HG03442 (cell line): ENCODE measurements at regions not wholly inside any gene's neighbourhood (a gene's known extent, or its start where the extent isn't known, plus 50 kb on each side); places are given as distances from the start of the nearest gene placed in this dataset.
"Not testable (repeated sequence)": the region's sequence is repeated elsewhere in the genome, so short reads cannot be mapped to it uniquely, and the experiment has no call there.

Experiments
- ATAC-seq: cut with Tn5 transposase; IDR thresholded peaks from one replicate; pipeline ENCODE4 v1.9.1; 2021; ENCODE audit warnings: mild to moderate bottlenecking, moderate library complexity; ENCODE audit not compliant: unreplicated experiment

DNA sequence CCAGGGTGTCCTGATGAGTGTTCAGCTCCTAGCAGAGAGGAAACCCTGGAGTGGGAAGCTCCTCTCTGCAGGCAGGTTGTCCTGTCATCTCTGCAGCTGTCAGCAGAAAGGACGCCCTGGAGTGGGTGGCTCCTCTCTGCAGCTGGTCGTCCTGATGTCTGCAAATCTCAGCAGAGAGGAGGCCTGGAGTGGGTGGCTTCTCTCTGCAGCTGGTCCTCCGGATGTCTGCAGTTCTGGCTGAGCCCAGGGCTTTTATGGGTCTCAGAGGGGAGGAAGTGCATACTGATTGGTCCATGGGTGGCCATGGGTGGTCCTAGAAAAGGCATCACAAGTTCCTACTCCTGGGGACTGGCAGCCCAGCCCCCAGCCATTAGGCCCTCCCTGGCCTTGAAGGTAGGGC, 102.6 kb upstream of the BNIP2 start:
- no peak for ATAC-seq

DNA sequence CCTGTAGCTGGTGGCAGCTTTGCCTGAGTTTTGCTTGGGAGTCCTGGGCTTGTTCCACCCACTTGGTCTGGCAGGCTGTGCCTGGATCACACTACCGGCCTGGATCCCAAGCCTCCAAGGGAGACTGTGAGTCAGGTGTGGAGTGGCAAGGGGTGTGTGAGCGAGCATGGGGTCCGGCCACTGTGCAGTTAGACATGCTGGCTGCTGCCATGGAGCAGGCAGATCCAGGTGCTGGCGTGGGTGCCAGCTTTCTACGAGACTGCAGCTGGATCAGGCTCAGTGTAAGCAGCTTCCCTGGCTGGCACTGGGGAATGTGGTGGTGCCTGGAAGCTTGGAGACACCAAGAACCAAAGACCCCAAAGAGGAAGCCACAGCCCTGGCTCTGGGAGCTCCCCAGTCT, 102.0 kb upstream of the BNIP2 start:
- no peak for ATAC-seq

DNA sequence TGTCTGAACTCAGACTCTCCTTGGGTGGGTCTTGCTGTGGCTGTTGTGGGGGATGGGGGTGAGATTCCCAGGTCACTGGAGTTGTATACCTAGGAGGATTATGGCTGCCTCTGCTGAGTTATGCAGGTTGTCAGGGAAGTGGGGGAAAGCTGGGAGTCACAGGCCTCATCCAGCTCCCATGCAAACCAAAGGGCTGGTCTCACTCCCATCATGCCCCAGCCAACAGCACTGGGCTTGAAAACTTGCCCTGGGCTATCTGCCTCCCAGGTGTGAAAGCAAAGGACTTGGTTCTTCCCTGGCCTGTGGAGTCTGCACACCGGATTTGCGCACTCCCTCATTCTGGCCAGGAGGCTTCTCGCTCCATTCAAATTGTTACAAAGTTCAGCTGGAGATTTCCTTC, 97.3 kb upstream of the BNIP2 start:
- not testable (repeated sequence) for ATAC-seq

DNA sequence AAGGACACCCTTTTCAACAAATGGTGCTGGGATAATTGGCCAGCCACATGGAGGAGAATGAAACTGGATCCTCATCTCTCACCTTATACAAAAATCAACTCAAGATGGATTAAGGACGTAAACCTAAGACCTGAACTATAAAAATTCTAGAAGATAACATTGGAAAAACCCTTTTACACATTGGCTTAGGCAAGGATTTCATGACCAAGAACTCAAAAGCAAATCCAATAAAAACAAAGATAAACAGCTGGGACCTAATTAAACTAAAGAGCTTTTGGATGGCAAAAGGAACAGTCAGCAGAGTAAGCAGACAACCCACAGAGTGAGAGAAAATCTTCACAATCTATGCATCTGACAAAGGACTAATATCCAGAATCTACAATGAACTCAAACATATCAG, 96.9 kb upstream of the BNIP2 start:
- ATAC-seq = not testable (repeated sequence)

DNA sequence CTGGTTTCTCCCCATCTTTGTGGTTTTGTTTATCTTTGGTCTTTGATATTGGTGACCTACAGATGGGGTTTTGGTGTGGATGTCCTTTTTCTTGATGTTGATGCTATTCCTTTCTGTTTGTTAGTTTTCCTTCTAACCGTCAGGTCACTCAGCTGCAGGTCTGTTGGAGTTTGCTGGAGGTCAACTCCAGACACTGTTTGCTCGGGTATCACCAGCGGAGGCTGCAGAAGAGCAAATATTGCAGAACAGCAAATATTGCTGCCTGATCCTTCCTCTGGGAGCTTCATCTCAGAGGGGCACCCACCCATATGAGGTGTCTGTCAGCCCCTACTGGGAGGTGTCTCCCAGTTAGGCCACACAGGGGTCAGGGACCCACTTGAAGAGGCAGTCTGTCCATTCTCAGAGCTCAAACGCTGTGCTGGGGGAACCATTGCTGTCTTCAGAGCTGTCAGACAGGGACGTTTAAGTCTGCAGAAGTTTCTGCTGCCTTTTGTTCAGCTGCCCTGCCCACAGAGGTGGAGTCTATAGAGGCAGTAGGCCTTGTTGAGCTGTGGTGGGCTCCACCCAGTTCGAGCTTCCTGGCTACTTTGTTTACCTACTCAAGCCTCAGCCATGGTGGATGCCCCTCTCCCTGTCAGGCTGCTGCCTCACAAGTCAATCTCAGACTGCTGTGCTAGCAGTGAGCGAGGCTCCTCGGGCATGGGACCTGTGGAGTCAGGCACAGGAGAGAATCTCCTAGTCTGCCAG, 94.8 kb upstream of the BNIP2 start:
- not testable (repeated sequence) for ATAC-seq

DNA sequence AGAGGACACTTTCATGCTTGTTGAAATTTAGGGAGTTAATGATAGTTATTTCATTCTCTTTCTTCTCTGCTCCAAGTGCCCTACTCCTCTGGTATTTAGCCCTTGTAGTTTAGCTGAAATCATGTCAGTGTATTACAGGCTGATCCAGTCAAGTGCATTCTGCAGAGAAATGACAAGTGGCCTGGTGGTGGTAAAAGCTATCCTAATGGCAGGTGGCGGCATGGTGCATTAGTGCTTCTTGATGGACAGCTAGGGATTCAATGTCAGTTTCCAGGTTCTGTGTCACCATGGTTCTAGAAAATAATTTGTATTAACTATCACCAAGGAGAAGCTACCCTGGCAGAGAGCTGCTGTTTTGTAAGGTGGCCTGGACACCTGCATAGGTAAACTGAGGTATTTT, 90.0 kb upstream of the BNIP2 start:
- ATAC-seq = no peak

DNA sequence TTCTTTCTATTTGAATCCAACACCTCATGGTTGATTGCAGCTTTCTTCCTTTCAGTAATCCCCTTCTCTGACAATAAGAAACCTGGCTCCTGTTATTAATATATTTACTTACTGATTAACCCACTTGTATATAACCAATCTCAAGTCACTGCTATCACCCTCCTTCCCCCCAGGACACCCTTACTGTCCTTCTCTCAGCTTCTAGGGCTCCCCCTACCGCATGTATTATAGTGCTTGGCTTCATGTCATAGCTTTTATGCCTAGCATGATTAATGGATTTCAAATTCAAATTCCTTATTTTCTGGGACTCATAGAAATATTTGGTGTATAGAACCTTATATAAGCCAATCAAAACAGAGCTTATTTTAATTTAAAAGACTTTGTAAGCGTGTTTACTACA, 75.7 kb upstream of the BNIP2 start:
- no peak for ATAC-seq

DNA sequence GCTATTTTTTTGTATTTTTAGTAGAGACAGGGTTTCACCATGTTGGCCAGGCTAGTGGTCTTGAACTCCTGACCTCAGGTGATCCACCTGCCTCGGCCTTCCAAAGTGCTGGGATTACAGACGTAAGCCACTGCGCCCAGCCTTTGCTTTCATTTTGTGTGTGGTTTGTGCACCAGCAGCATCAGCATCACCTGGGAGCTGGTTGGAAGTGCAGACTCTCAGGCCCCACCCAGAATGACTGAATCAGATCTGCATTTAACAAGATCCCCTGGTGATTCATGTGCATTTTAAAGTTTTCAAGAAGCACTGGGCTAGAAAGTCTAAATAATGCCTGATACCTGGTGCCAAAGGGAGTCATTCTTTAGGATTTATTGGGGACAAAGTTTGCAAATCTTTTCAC, 73.4 kb upstream of the BNIP2 start:
- no peak for ATAC-seq

DNA sequence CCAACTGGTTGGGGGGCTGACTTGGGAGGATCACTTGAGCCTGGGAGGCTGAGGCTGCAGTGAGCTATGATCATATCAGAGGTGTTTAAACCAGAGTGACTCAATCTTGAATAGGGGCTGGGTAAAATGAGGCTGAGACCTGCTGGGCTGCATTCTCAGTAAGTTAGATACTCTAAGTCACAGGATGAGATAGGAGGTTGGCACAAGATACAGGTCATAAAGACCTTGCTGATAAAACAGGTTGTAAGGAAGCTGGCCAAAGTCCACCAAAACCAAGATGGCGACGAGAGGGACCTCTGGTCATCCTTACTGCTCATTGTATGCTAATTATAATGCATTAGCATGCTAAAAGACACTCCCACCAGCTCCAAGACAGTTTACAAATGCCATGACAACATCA, 71.1 kb upstream of the BNIP2 start:
- ATAC-seq = not testable (repeated sequence)

DNA sequence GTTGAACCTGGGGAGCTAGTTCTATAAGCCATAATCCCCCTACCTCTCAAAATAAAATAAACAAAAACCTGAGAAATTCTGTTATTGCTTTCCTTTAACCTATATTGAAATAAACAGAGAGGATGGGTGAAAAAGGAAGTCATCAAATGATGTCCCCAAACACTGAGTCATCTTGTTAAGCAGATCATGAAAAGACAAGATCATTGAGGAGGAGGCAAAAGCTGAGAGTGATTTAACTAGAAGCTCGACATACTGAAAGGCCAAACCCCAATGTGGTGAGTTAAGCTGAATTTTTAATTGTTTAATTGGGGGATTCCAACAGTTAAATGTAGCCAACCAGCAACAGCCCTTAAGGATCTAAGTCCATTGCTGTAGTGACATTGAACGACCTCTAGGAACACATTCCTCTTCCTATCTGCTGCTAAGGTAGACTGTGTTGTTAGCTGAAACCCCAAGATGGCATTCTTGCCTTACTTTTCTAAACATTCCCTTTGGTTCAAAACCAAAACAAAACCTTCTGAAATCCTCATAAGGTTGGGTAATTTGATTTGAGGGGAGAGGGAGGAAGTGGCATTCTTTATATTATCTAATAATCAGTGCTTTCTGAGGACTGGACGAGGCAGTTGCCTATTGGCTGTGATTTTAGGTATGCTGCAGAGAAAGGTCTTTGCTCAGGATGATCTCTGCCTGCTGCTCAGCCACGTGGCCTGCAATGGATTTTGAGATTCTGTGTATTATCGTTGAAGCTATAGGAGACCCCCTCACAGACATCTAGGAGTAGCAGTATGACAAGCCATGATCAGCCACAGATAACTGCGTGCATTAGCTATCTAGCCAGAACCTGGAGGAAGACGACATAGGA, 62.7 kb upstream of the BNIP2 start:
- ATAC-seq = no peak

DNA sequence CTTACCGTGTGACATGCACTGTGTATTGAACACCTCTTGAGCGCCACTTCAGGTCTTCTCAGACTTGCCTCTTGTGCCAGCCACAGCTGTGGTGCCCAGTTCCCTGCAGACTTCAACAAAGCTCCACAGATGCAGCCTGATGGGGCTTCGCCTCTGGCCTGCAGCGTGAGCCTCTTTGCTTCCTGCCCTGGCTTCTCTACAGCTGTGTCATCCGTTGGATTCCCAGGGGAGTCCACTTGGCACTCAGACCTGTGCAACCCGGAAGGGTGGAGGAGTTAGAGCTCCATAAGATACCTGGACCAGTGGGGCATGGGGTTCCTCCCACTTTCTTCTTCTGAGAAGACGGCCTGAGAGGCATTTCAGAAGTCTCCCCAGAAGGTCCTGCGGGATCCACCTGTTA, 57.7 kb upstream of the BNIP2 start:
- ATAC-seq = no peak

DNA sequence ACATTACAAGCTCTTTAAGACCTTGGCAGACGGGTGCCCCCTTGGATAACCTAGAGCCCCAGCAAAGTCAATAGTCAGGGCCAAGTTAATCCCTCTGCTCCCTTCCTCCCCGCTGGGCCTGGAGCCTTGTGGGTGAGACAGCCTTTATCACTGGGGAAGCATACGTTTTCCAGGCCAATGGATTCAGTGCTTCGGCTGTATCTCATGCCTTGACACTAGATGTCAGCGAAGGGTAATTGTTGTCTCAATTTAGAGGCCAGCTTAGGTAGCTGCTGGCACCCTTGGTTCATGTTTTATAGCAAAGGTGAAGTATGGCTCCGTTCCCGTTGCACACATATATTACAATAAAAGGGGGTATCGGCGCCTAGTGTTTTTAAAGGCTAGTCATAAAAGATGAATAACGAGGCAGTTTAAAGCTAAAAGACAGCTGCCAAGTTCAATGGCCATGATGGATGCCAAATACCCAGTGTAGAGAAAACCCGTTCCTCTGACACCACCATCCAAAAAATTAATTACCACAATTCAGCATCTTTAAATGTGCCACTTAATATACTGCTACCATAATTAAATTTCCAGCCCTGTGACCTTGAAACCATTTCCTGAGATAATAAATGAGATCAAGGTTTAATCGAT, 52.3 kb upstream of the BNIP2 start:
- no peak for ATAC-seq

DNA sequence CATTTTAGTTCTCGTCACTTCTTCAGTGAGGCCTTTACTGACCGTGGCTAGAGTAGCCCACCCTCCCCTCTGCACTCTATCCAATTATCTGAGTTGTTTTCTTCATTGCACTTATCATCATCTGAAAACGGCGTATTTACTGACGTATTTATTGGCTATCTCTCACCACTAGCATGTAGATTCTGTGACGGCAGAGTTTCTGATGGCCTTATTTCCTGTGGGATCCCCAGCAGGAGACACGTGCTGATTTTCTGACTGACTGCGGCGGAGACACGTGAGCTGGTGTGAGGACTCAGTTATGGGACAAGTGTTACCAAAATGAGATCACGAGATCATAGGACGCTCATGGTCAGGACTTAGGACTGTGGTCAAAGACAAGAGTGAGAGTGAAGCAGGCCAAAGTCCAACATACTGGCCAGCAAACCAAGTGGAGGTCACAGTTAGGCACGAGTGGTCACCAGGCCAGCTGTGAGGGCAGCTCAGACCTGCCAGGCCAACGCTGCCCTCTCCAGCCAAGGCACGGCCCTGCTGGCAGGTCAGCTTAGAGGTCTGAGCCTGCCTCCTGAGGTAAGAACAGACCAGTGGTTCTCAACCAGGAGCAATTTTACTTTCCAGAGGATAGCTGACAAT, 50.6 kb upstream of the BNIP2 start:
- ATAC-seq = no peak
